IMR-90 (cell line): ENCODE measurements at regions not wholly inside any gene's neighbourhood (a gene's known extent, or its start where the extent isn't known, plus 50 kb on each side); places are given as distances from the start of the nearest gene placed in this dataset.

Source experiments
- ATAC-seq: fragments of 200-7000 bp; cut with Tn5 transposase; 2 replicates; pipeline ENCODE4 v1.9.1; 2020; ENCODE audit warnings: low read depth, mild to moderate bottlenecking, moderate library complexity
- BruUV-seq: library from RNA; stranded (reverse); fragments of 400-500 nt; replicated peaks from 2 replicates; lab custom pipeline; 2021; lab: Mats Ljungman, UMichigan
- CTCF ChIA-PET: fragments of 300-600 bp; formaldehyde crosslinking; extraction: SDS; loops from one replicate; lab custom pipeline; 2021; ENCODE audit warnings: antibody characterized with exemption; lab: Yijun Ruan, JAX
- POLR2A ChIA-PET: fragments of 300-600 bp; sonication (Branson Sonifier 250); formaldehyde crosslinking; loops from one replicate; lab custom pipeline; 2022; ENCODE audit warnings: antibody characterized with exemption; ENCODE audit not compliant: unreplicated experiment; lab: Charles Lee
- DNase-seq: peaks from one replicate; pipeline ENCODE4 v3.0.0; 2013
- H2AFZ ChIP-seq: replicated peaks from 2 replicates; pipeline ENCODE3; 2013; ENCODE audit warnings: low read length, mild to moderate bottlenecking; ENCODE audit not compliant: poor library complexity
- H2AK5ac ChIP-seq: 2 replicates; pipeline ENCODE4 v1.6.1; 2013; ENCODE audit warnings: low read depth, low read length, inconsistent platforms
- H2AK9ac ChIP-seq: replicated peaks from 2 replicates; pipeline ENCODE3; 2013; ENCODE audit warnings: mild to moderate bottlenecking, low read depth, low read length, moderate library complexity; ENCODE audit not compliant: poor library complexity
- H2BK120ac ChIP-seq: 2 replicates; pipeline ENCODE4 v1.6.1; 2013; ENCODE audit warnings: low read depth, low read length, inconsistent platforms
- H2BK15ac ChIP-seq: 3 replicates; pipeline ENCODE4 v1.6.1; 2013; ENCODE audit warnings: low read depth, low read length, inconsistent platforms
- H2BK20ac ChIP-seq: 2 replicates; pipeline ENCODE4 v1.6.1; 2013; ENCODE audit warnings: low read depth, mild to moderate bottlenecking, inconsistent platforms, low read length, moderate library complexity
- H2BK5ac ChIP-seq: 2 replicates; pipeline ENCODE4 v1.6.1; 2013; ENCODE audit warnings: mild to moderate bottlenecking, low read depth, low read length, inconsistent platforms; ENCODE audit not compliant: poor library complexity, severe bottlenecking
- H3K14ac ChIP-seq: replicated peaks from 2 replicates; pipeline ENCODE4 v1.6.1; 2013; ENCODE audit warnings: low read depth, low read length, inconsistent platforms
- H3K18ac ChIP-seq: 2 replicates; pipeline ENCODE4 v1.6.1; 2013; ENCODE audit warnings: low read depth, low read length, control low read depth
- H3K23ac ChIP-seq: 2 replicates; pipeline ENCODE4 v1.6.1; 2013; ENCODE audit warnings: low read depth, low read length, inconsistent platforms
- H3K27ac ChIP-seq: 2 replicates; pipeline ENCODE4 v1.5.1; 2013; ENCODE audit warnings: mild to moderate bottlenecking, control low read depth, low read length; ENCODE audit not compliant: insufficient read depth
- H3K27me3 ChIP-seq: 2 replicates; pipeline ENCODE4 v1.6.1; 2013; ENCODE audit warnings: low read length; ENCODE audit not compliant: control insufficient read depth, insufficient read depth
- H3K36me3 ChIP-seq: 2 replicates; pipeline ENCODE4 v1.6.1; 2013; ENCODE audit warnings: low read length, mixed read lengths; ENCODE audit not compliant: control insufficient read depth, insufficient read depth
- H3K4ac ChIP-seq: 2 replicates; pipeline ENCODE4 v1.6.1; 2013; ENCODE audit warnings: low read depth, low read length, inconsistent platforms
- H3K4me1 ChIP-seq: 2 replicates; pipeline ENCODE4 v1.6.1; 2013; ENCODE audit warnings: low read length, mixed read lengths; ENCODE audit not compliant: control insufficient read depth, insufficient read depth
- H3K4me2 ChIP-seq: 2 replicates; pipeline ENCODE4 v1.6.1; 2013; ENCODE audit warnings: low read depth, mild to moderate bottlenecking, control low read depth, low read length, moderate library complexity
- H3K4me3 ChIP-seq: 2 replicates; pipeline ENCODE4 v1.5.1; 2013; ENCODE audit warnings: low read depth, mild to moderate bottlenecking, control low read depth, low read length, moderate library complexity; ENCODE audit not compliant: insufficient read depth
- H3K56ac ChIP-seq: 2 replicates; pipeline ENCODE4 v1.6.1; 2013; ENCODE audit warnings: low read length, inconsistent platforms; ENCODE audit not compliant: insufficient read depth; ENCODE audit errors: extremely low read depth
- H3K79me1 ChIP-seq, 2 experiments: 2 replicates each; pipeline ENCODE4 v1.6.1; 2013; ENCODE audit warnings: low read length in 2 of 2, inconsistent platforms in 1 of 2, low read depth in 1 of 2
- H3K9ac ChIP-seq: 2 replicates; pipeline ENCODE4 v1.6.1; 2013; ENCODE audit warnings: low read depth, low read length, control low read depth
- H3K9me1 ChIP-seq: 2 replicates; pipeline ENCODE4 v1.6.1; 2013; ENCODE audit warnings: low read length, inconsistent platforms; ENCODE audit not compliant: insufficient read depth
- H3K9me3 ChIP-seq: 2 replicates; pipeline ENCODE4 v1.6.1; 2013; ENCODE audit warnings: low read length; ENCODE audit not compliant: control insufficient read depth, insufficient read depth
- H4K20me1 ChIP-seq: 2 replicates; pipeline ENCODE4 v1.6.1; 2013; ENCODE audit warnings: low read length, inconsistent platforms; ENCODE audit not compliant: insufficient read depth
- H4K5ac ChIP-seq: 2 replicates; pipeline ENCODE4 v1.6.1; 2013; ENCODE audit warnings: mild to moderate bottlenecking, low read depth, low read length, control low read depth
- H4K8ac ChIP-seq, 2 experiments: 2 replicates each; pipeline ENCODE4 v1.6.1; 2013; ENCODE audit warnings: low read depth in 2 of 2, low read length in 2 of 2, control low read depth in 1 of 2, inconsistent platforms in 1 of 2
- H4K91ac ChIP-seq: 2 replicates; pipeline ENCODE4 v1.6.1; 2013; ENCODE audit warnings: low read depth, low read length, inconsistent platforms; ENCODE audit not compliant: insufficient read depth
- BHLHE40 ChIP-seq: fragments of 150-350 bp; IDR thresholded peaks from 2 replicates; pipeline ENCODE4 v1.6.1; 2016; ENCODE audit warnings: mild to moderate bottlenecking, low read depth, low read length
- CEBPB ChIP-seq: IDR thresholded peaks from 2 replicates; pipeline ENCODE4 v1.6.1; 2012; ENCODE audit warnings: low read depth, low read length, improper control_type of control experiment
- CHD1 ChIP-seq: IDR thresholded peaks from 2 replicates; pipeline ENCODE4 v1.6.1; 2012; ENCODE audit warnings: low read depth, low read length, improper control_type of control experiment
- FOS ChIP-seq: fragments of 150-350 bp; IDR thresholded peaks from 2 replicates; pipeline ENCODE4 v1.6.1; 2016; ENCODE audit warnings: low read depth, low read length
- MAFK ChIP-seq: IDR thresholded peaks from 2 replicates; pipeline ENCODE4 v1.6.1; 2012; ENCODE audit warnings: low read depth, low read length, improper control_type of control experiment
- MAZ ChIP-seq: IDR thresholded peaks from 2 replicates; pipeline ENCODE4 v1.6.1; 2012; ENCODE audit warnings: low read depth, mild to moderate bottlenecking, low read length, improper control_type of control experiment, moderate library complexity, borderline replicate concordance
- MXI1 ChIP-seq: IDR thresholded peaks from 2 replicates; pipeline ENCODE4 v1.6.1; 2012; ENCODE audit warnings: low read depth, mild to moderate bottlenecking, low read length, moderate library complexity, borderline replicate concordance
- NFE2L2 ChIP-seq: fragments of 150-350 bp; IDR thresholded peaks from 2 replicates; pipeline ENCODE4 v1.6.1; 2016; ENCODE audit warnings: low read depth, mild to moderate bottlenecking, low read length
- POLR2A ChIP-seq: IDR thresholded peaks from 2 replicates; pipeline ENCODE4 v1.6.1; 2012; ENCODE audit warnings: mild to moderate bottlenecking, low read depth, low read length
- RAD21 ChIP-seq: IDR thresholded peaks from 2 replicates; pipeline ENCODE4 v1.6.1; 2012; ENCODE audit warnings: low read length, improper control_type of control experiment
- RCOR1 ChIP-seq: IDR thresholded peaks from 2 replicates; pipeline ENCODE4 v1.6.1; 2012; ENCODE audit warnings: mild to moderate bottlenecking, low read length, improper control_type of control experiment; ENCODE audit not compliant: insufficient replicate concordance
- RFX5 ChIP-seq: IDR thresholded peaks from 2 replicates; pipeline ENCODE4 v1.8.0; 2012; ENCODE audit warnings: low read depth, mild to moderate bottlenecking, low read length, moderate library complexity
- SMC3 ChIP-seq: fragments of 150-350 bp; IDR thresholded peaks from 2 replicates; pipeline ENCODE4 v1.6.1; 2016; ENCODE audit warnings: low read depth, mild to moderate bottlenecking, antibody characterized with exemption, low read length, moderate library complexity
- USF2 ChIP-seq: fragments of 150-350 bp; IDR thresholded peaks from 2 replicates; pipeline ENCODE4 v1.6.1; 2017; ENCODE audit warnings: mild to moderate bottlenecking, antibody characterized with exemption, low read length, low read depth
- WGBS, 2 experiments: methylation state at CpG; one replicate each; pipeline versions ENCODE4 v1.1.5 to v1.1.7; 2013; ENCODE audit warnings: missing lambda C conversion rate in 2 of 2; ENCODE audit not compliant: insufficient read length in 1 of 2; ENCODE audit errors: extremely low coverage in 2 of 2; 5-methylcytosine and 5-hydroxymethylcytosine counted together
- dilution Hi-C: fragments of 300-500 bp; cut with HindIII; formaldehyde crosslinking; loops from one replicate; pipeline ENCODE4 v1.14.3; 2018; ENCODE audit warnings: low sequenced_read_pairs; ENCODE audit not compliant: unreplicated experiment
- in situ Hi-C: fragments of 300-500 bp; cut with MboI; formaldehyde crosslinking; loops from 3 replicates; pipeline ENCODE4 v1.14.3; 2019; ENCODE audit warnings: low sequenced_read_pairs, inconsistent platforms, mixed read lengths
- intact Hi-C: fragments of 100-400 bp; cut with micrococcal nuclease; formaldehyde crosslinking; loops from 2 replicates; pipeline ENCODE4 v1.10.0; 2022
- TF ChIP-seq, protein P1 (sequence below): conservative IDR thresholded peaks from 2 replicates; pipeline ENCODE4 v1.5.1; 2012; ENCODE audit warnings: mild to moderate bottlenecking, low read depth, low read length, improper control_type of control experiment
- TF ChIP-seq, protein P2 (sequence below): fragments of 150-350 bp; IDR thresholded peaks from 2 replicates; pipeline ENCODE4 v1.6.1; 2016; ENCODE audit warnings: low read depth, mild to moderate bottlenecking, low read length, moderate library complexity, borderline replicate concordance

GRCh38 chr2:34822616-34823015 is 1223.5 kb upstream of the FAM98A start:
- Histone ChIP-seq H3K79me1 (no peaks in the 10 kb centered on the region), H3K9me1 (no peaks in the 10 kb centered on the region), H3K4me3 (no peak overlapping the region), H4K20me1 (no peaks in the 10 kb centered on the region), H4K91ac (no peak overlapping the region), H2BK5ac (no peak overlapping the region), H3K14ac (no peak overlapping the region), H2AK5ac (no peak overlapping the region), H3K23ac (no peak overlapping the region), H2BK120ac (no peak overlapping the region), H2BK20ac (no peak overlapping the region), H3K4ac (no peak overlapping the region), H3K4me2 (no peak overlapping the region), H3K36me3 (no peaks in the 10 kb centered on the region), H3K18ac (no peak overlapping the region), H3K4me1 (no peaks in the 10 kb centered on the region), H4K5ac (no peak overlapping the region), H3K27ac (no peak overlapping the region), H4K8ac (no peak overlapping the region), H3K9ac (no peak overlapping the region), H3K56ac (no peak overlapping the region), H2AFZ (no peak overlapping the region), H3K27me3 (no peaks in the 10 kb centered on the region), H3K9me3 (peaks cover 6% of the 10 kb centered on the region), H2BK15ac (no peak overlapping the region), H2AK9ac (no peak overlapping the region)
- BruUV-seq = no TSS peak
- TF ChIP-seq CHD1 (no peak), RFX5 (no peak), FOS (no peak), RCOR1 (no peak), POLR2A (no peak), RAD21 (no peak), SMC3 (no peak), MXI1 (no peak), NFE2L2 (no peak), BHLHE40 (no peak), MAZ (no peak), USF2 (no peak), CEBPB (no peak), MAFK (no peak)
- TF ChIP-seq, protein P1, sequence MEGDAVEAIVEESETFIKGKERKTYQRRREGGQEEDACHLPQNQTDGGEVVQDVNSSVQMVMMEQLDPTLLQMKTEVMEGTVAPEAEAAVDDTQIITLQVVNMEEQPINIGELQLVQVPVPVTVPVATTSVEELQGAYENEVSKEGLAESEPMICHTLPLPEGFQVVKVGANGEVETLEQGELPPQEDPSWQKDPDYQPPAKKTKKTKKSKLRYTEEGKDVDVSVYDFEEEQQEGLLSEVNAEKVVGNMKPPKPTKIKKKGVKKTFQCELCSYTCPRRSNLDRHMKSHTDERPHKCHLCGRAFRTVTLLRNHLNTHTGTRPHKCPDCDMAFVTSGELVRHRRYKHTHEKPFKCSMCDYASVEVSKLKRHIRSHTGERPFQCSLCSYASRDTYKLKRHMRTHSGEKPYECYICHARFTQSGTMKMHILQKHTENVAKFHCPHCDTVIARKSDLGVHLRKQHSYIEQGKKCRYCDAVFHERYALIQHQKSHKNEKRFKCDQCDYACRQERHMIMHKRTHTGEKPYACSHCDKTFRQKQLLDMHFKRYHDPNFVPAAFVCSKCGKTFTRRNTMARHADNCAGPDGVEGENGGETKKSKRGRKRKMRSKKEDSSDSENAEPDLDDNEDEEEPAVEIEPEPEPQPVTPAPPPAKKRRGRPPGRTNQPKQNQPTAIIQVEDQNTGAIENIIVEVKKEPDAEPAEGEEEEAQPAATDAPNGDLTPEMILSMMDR = no peak
- TF ChIP-seq, protein P2, sequence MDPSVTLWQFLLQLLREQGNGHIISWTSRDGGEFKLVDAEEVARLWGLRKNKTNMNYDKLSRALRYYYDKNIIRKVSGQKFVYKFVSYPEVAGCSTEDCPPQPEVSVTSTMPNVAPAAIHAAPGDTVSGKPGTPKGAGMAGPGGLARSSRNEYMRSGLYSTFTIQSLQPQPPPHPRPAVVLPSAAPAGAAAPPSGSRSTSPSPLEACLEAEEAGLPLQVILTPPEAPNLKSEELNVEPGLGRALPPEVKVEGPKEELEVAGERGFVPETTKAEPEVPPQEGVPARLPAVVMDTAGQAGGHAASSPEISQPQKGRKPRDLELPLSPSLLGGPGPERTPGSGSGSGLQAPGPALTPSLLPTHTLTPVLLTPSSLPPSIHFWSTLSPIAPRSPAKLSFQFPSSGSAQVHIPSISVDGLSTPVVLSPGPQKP = no peak
- in situ Hi-C loops = no loop called here
- DNase-seq (no peak), ATAC-seq (no peak)
- dilution Hi-C loops = no loop called here
- intact Hi-C loops = no loop called here
- WGBS, 2 experiments = no CpG with 5 or more reads among the region's 3 CpGs
- POLR2A ChIA-PET = no interaction called here
- CTCF ChIA-PET = no interaction called here
